RPMI7951 (cell line): ENCODE measurements at regions not wholly inside any gene's neighbourhood (a gene's known extent, or its start where the extent isn't known, plus 50 kb on each side); places are given as distances from the start of the nearest gene placed in this dataset.

ENCODE experiments used
- DNase-seq: peaks from one replicate; pipeline ENCODE4 v3.0.0-alpha.2; 2012; ENCODE audit warnings: low read depth

GRCh38 chr17:34874478-34874877, 86.8 kb downstream of the CCT6B start:
- DNase-seq: no peak

GRCh38 chr17:34872640-34873039, 88.6 kb downstream of the CCT6B start:
- no peak for DNase-seq

GRCh38 chr17:34869641-34870040, 91.6 kb downstream of the CCT6B start:
- DNase-seq: no peak

- no peak for DNase-seq
Measured at GRCh38 chr17:34865716-34866115, 95.5 kb downstream of the CCT6B start.

- DNase-seq: no peak
Measured at GRCh38 chr17:34862384-34862783, 98.9 kb downstream of the CCT6B start.

GRCh38 chr17:34861864-34862263, 99.4 kb downstream of the CCT6B start:
- no peak for DNase-seq

DNA sequence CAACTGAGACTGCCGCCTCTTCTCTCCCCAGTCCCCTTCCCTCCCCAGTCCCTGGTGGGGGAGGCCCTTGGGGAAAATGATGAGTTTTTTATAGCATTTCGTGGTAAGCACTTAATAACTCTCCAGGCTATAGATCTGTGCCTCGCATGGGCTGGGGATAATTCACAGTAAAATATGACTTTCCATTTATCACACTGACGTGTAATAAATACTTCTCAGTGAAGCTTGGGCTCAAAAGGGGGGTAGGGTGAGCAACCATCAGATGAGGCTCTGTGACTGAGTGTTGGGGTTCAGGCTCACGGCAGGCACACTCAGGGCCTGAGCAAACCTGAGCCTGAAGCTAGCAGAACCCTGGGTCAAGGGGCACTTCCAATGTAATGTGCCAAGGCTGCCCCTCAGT, 101.6 kb downstream of the CCT6B start:
- DNase-seq: no peak

DNA sequence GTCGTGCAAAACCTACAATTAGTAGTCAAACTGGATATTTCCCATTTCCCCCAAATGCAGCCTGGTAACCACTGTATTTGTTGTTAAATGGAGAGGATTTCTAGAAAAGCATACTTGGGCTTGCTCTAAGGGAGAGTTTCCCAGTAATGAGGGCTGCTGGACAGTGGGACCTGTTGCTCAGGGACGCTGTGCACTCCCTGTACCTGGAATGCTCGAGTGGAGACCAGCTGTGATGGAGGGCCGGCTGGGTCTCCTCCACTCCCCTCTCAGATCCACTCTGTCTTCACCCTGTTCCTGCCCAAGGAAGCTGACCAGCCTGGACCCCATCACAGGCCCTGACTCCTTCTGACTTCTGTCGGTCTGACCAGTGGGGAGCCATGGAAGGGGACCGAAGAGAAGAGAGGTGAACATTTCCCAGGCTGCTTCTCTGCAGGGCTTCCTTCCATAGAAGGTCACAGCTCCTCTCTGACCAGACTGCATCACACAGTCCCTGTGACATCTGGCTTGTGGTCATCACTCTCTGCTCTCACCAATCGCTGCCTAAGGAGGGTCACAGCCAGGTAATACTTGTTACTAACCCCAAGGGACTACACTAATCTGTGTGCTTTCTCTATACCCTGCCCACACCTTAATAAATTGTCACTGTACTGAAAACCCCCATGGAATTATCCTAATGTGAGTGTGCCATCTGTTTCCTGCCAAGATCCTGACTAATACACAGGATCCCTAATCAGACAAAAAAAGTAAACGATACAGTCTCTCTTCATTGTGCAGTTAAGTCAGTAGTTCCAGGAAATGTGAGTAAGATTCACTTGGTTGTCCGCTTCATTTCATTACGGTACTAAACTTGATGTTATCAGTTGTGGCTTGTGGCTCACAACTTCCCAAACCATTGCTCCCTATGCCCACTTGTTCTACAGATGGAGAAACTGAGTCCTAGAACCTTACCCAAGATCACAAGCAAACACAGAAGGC, 102.4 kb downstream of the CCT6B start:
- peak; percentile 46 for DNase-seq

GRCh38 chr17:34853924-34854323, 107.3 kb downstream of the CCT6B start:
- DNase-seq: no peak

- DNase-seq: no peak
Measured at GRCh38 chr17:34852614-34853013, 108.6 kb downstream of the CCT6B start.

GRCh38 chr17:34851961-34852540, 109.2 kb downstream of the CCT6B start:
- DNase-seq: no peak

DNA sequence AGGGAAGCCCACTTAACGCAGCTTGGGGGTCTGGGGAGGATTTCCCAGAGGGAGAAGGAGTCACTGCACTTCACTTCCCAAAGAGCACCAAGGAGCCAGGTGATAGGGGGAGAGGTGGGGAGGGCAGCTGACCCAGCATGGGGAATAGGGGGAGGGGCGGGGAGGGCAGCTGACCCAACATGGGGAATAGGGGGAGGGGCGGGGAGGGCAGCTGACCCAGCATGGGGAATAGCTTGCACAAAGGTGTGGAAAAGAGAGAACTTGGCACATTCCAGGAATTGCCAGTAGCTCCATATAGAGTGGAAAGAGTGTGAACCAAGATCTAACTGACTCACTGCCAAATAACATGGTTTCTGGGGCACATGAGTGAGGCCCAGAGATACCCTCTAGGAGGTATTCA, 110.3 kb downstream of the CCT6B start:
- DNase-seq: no peak

DNA sequence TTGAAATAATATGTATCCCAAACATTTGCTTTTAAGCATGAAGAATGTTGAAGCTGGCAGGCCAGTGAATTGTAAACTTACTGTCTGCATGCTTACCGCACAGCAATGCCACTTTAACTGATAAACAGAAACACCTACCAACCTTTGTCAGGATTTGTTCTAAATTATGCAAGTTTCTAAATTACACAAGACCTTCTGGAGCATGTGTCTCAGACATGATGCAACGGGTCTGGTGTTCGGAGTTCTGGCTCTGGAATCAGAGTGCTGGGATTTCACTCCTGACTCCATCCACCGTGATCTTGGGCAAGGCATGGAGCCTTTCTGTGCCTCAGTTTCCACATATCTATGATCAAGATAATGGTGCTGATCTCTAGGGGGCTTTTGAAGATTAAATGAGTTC, 111.2 kb downstream of the CCT6B start:
- no peak for DNase-seq

DNA sequence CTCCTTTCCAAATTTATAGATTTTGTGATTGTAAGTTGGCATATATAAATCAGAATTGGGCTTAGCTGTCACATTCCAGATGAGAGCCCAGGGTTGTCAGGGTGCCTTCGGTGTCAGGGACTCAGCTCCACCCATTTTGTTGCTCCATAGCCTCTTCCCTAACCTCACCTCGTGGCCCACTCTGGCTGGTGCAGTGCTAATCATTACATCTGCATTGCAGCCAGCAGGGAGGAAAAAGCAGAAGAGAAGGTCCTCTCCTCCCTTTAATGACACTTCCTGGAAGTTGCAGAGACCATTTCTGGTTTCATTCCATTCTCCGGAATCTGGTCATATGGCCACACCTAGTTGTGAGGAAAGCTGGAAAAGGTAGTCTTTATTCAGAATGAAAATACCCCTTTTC, 113.3 kb downstream of the CCT6B start:
- no peak for DNase-seq

GRCh38 chr17:34845296-34845695, 116.0 kb downstream of the CCT6B start:
- no peak for DNase-seq

DNA sequence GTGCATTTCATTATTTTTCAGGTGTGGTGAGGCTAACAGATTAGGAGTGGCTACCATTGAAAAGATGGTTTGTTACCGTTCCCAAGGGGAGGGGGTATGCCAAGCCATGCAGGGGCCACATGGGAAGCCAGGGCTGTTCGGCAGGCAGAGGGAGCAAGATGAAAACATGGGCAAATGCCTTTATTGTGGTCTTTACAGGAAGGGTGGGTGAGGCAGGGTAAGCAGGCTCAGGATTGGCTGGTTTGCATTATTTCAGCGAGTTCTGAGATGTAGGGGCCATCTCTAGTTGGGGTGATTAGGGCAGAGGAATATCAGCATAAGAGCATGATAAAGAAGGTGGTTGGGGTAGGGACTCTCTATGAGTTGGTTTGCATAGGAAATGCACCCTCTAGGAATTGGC, 117.6 kb downstream of the CCT6B start:
- DNase-seq: no peak

- DNase-seq: no peak
Measured at GRCh38 chr17:34842235-34842634, 119.0 kb downstream of the CCT6B start.

- no peak for DNase-seq
Measured at GRCh38 chr17:34841467-34841866, 119.8 kb downstream of the CCT6B start.

- DNase-seq: no peak
Measured at GRCh38 chr17:34840750-34841149, 120.5 kb downstream of the CCT6B start.

- no peak for DNase-seq
Measured at GRCh38 chr17:34837876-34838478, 123.3 kb downstream of the CCT6B start.

DNA sequence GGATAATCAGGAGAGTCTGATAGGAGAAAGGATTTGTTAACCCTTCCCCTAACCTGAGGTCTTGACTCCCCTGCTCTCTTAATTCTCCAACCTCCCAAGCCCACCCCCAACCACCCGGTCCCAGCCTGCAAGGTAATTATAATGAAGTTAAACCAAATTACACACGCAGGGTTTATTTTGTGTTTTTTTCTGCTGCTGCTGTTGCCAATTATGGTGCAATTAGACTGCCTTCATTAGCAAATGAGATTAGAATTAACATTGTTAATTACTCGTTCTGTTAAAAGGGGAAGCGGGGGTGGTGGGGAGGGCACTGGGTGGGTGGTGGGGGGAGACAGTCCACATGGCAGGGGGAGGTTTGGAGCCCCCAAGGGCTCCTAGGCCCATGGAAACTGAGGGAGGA, 128.9 kb downstream of the CCT6B start:
- no peak for DNase-seq

DNA sequence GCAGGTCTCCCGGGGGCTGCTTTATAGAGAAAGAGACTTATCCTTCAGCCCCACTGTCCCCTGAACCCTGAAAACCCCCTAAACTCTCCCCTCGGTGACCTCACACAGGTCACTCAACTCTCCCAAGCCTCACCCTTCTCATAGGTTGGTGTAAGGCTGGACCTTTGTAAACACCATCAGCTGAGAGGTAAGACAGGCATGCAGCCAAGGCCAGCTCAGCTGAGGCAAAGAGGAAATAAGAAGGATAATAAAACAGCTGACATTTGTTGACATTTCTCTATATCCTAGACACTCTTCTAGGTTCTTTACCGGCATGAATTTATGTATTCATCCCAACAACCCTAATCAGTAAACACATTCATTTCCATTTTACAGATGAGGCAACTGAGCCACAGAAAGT, 134.3 kb downstream of the CCT6B start:
- DNase-seq: peak; percentile 15

- DNase-seq: peak; percentile 95
Measured at GRCh38 chr17:34826332-34826731, 134.9 kb downstream of the CCT6B start.
